ENCODE measurements at regions not wholly inside any gene's neighbourhood (a gene's known extent, or its start where the extent isn't known, plus 50 kb on each side); places are given as distances from the start of the nearest gene placed in this dataset.

GRCh38 chr14:85336257-85336656, 193.7 kb upstream of the FLRT2 start:
- H3K4me3 ChIP-seq: no peak overlapping the region
- no peaks in the 10 kb centered on the region for H3K4me1 ChIP-seq
- DNase-seq (ENCODE audit: low spot score in 2 of 2): no peak
- no peak for TF ChIP-seq CTCF (IDR thresholded peaks at IDR 0.05)
- no peak for TF ChIP-seq POLR2A (IDR thresholded peaks at IDR 0.05)
- no peak for TF ChIP-seq EP300 (IDR thresholded peaks at IDR 0.05)
- TF ChIP-seq POLR2AphosphoS5 (IDR thresholded peaks at IDR 0.05): no peak
- H3K27me3 ChIP-seq: no peaks in the 10 kb centered on the region
- no peak overlapping the region for H3K27ac ChIP-seq
- no peaks in the 10 kb centered on the region for H3K36me3 ChIP-seq
- no peaks in the 10 kb centered on the region for H3K9me3 ChIP-seq
- 83% methylated on average over 1 of the region's 1 CpG for WGBS

- 65% methylated on average over 5 of the region's 5 CpGs for WGBS
- DNase-seq (ENCODE audit: low spot score in 2 of 2): no peak
Measured at GRCh38 chr14:85336817-85337216, 193.1 kb upstream of the FLRT2 start.

GRCh38 chr14:85338895-85339294, 191.0 kb upstream of the FLRT2 start:
- H3K27ac ChIP-seq: no peak overlapping the region
- peaks cover 6% of the 10 kb centered on the region for H3K4me1 ChIP-seq
- no peaks in the 10 kb centered on the region for H3K27me3 ChIP-seq
- TF ChIP-seq CTCF (IDR thresholded peaks at IDR 0.05) (no peak), POLR2A (IDR thresholded peaks at IDR 0.05) (no peak), POLR2AphosphoS5 (IDR thresholded peaks at IDR 0.05) (no peak), EP300 (IDR thresholded peaks at IDR 0.05) (no peak)
- H3K4me3 ChIP-seq: no peak overlapping the region
- WGBS: 85% methylated on average over 2 of the region's 2 CpGs
- no peaks in the 10 kb centered on the region for H3K9me3 ChIP-seq
- no peak for DNase-seq (ENCODE audit: low spot score in 2 of 2)
- no peaks in the 10 kb centered on the region for H3K36me3 ChIP-seq

More at GRCh38 chr14:85336817-85337216, 193.1 kb upstream of the FLRT2 start:
- H3K36me3 ChIP-seq: no peaks in the 10 kb centered on the region
- no peak overlapping the region for H3K27ac ChIP-seq
- no peaks in the 10 kb centered on the region for H3K27me3 ChIP-seq
- TF ChIP-seq POLR2A (IDR thresholded peaks at IDR 0.05): no peak
- TF ChIP-seq EP300 (IDR thresholded peaks at IDR 0.05): no peak
- TF ChIP-seq CTCF (IDR thresholded peaks at IDR 0.05): no peak
- TF ChIP-seq POLR2AphosphoS5 (IDR thresholded peaks at IDR 0.05): no peak
- H3K4me1 ChIP-seq: no peaks in the 10 kb centered on the region
- no peaks in the 10 kb centered on the region for H3K9me3 ChIP-seq
- H3K4me3 ChIP-seq: no peak overlapping the region

- Histone ChIP-seq H3K27ac (no peak overlapping the region), H3K9me3 (peaks cover 9% of the 10 kb centered on the region), H3K4me3 (no peak overlapping the region), H3K27me3 (no peaks in the 10 kb centered on the region), H3K4me1 (peaks cover 6% of the 10 kb centered on the region), H3K36me3 (no peaks in the 10 kb centered on the region)
- 74% methylated on average over 3 of the region's 3 CpGs for WGBS
- no peak for DNase-seq (ENCODE audit: low spot score in 2 of 2)
- TF ChIP-seq EP300 (IDR thresholded peaks at IDR 0.05) (no peak), POLR2AphosphoS5 (IDR thresholded peaks at IDR 0.05) (no peak), POLR2A (IDR thresholded peaks at IDR 0.05) (no peak), CTCF (IDR thresholded peaks at IDR 0.05) (no peak)
Measured at GRCh38 chr14:85342858-85343607, 186.9 kb upstream of the FLRT2 start.

GRCh38 chr14:85344171-85344570, 185.8 kb upstream of the FLRT2 start:
- H3K4me3 ChIP-seq: no peak overlapping the region
- 72% methylated on average over 5 of the region's 5 CpGs for WGBS

More at GRCh38 chr14:85344171-85344570, 185.8 kb upstream of the FLRT2 start:
- no peaks in the 10 kb centered on the region for H3K36me3 ChIP-seq
- H3K27ac ChIP-seq: no peak overlapping the region
- TF ChIP-seq POLR2A (IDR thresholded peaks at IDR 0.05): no peak
- no peak for TF ChIP-seq POLR2AphosphoS5 (IDR thresholded peaks at IDR 0.05)
- TF ChIP-seq CTCF (IDR thresholded peaks at IDR 0.05): no peak
- no peak for TF ChIP-seq EP300 (IDR thresholded peaks at IDR 0.05)
- H3K4me1 ChIP-seq: peaks cover 6% of the 10 kb centered on the region
- peaks cover 9% of the 10 kb centered on the region for H3K9me3 ChIP-seq
- H3K27me3 ChIP-seq: no peaks in the 10 kb centered on the region
- no peak for DNase-seq (ENCODE audit: low spot score in 2 of 2)
